BLaER1 (cell line): ENCODE measurements at regions not wholly inside any gene's neighbourhood (a gene's known extent, or its start where the extent isn't known, plus 50 kb on each side); places are given as distances from the start of the nearest gene placed in this dataset.
"Not testable (repeated sequence)": the region's sequence is repeated elsewhere in the genome, so short reads cannot be mapped to it uniquely, and the experiment has no call there.

ENCODE experiments used
- H3K27ac ChIP-seq: shearing (Covaris generic); formaldehyde crosslinking; 2 replicates; pipeline ENCODE4 v1.8.1; 2022
- H3K27me3 ChIP-seq: shearing (Covaris generic); formaldehyde crosslinking; 2 replicates; pipeline ENCODE4 v1.8.1; 2022
- H3K36me3 ChIP-seq: shearing (Covaris generic); formaldehyde crosslinking; 2 replicates; pipeline ENCODE4 v1.8.1; 2022
- H3K4me1 ChIP-seq: shearing (Covaris generic); formaldehyde crosslinking; 2 replicates; pipeline ENCODE4 v1.8.1; 2022
- H3K4me2 ChIP-seq: shearing (Covaris generic); formaldehyde crosslinking; 2 replicates; pipeline ENCODE4 v1.8.1; 2022
- H3K4me3 ChIP-seq: shearing (Covaris generic); formaldehyde crosslinking; 2 replicates; pipeline ENCODE4 v1.8.1; 2022
- H3K9ac ChIP-seq: shearing (Covaris generic); formaldehyde crosslinking; 2 replicates; pipeline ENCODE4 v1.8.1; 2022
- H3K9me3 ChIP-seq: shearing (Covaris generic); formaldehyde crosslinking; 2 replicates; pipeline ENCODE4 v1.8.1; 2022
- H4K20me1 ChIP-seq: shearing (Covaris generic); formaldehyde crosslinking; 2 replicates; pipeline ENCODE4 v1.8.1; 2022
- Cebpa-rat ChIP-seq: shearing (Covaris generic); IDR thresholded peaks from 2 replicates; pipeline ENCODE4 v1.8.1; 2022

DNA sequence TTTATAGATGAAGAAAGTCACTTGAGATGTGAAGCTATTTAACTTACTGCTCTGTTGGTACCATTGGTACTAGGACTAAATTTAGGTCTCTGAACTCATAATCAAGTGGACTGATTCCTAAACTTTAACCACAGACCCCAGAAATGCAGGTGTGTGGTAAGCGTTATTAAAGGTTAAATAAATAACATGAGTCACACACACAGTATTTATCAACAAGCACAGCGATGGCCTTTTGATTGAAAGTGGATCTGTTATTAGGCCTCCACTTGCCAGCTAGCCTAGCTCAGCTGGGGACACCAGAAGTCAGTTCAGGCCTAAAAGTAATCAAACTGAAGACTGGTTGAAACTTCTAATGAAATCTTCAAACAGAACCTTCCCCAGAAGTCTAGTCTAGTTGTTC, 161.3 kb upstream of the DPP10 start:
- Histone ChIP-seq H3K4me2 (no peak overlapping the region), H3K36me3 (no peaks in the 10 kb centered on the region), H3K27me3 (no peaks in the 10 kb centered on the region), H3K4me3 (no peak overlapping the region), H3K27ac (no peak overlapping the region), H3K9ac (no peak overlapping the region), H3K4me1 (no peaks in the 10 kb centered on the region; the same call in 1 of the 2 replicates), H4K20me1 (no peaks in the 10 kb centered on the region), H3K9me3 (peaks cover 6% of the 10 kb centered on the region; the same call in 1 of the 2 replicates)
- TF ChIP-seq Cebpa-rat, result no peak

DNA sequence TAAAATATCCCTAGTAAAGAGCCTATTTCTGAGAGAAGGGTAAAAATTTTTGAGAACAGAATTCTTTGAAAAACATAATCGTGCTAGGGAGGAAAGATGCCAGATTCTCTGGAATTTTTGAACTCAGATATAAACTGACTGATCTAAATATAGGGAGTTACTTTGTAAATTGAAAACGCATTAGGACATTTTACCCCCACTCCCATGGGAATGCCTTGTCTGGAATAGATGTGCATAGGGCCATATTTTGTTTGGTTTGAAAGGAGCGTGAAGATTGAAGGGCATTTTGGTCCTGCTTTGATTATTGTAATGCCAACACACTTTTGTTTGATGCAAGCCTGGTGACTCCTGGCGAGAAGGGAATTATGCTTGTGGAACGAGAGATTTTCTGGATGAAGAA, 158.7 kb upstream of the DPP10 start:
- Histone ChIP-seq H3K27ac (no peak overlapping the region), H3K9ac (no peak overlapping the region), H3K36me3 (no peaks in the 10 kb centered on the region), H3K4me1 (no peaks in the 10 kb centered on the region; the same call in 1 of the 2 replicates), H4K20me1 (no peaks in the 10 kb centered on the region), H3K4me2 (no peak overlapping the region), H3K4me3 (no peak overlapping the region), H3K27me3 (no peaks in the 10 kb centered on the region), H3K9me3 (no peaks in the 10 kb centered on the region)
- no peak for TF ChIP-seq Cebpa-rat

DNA sequence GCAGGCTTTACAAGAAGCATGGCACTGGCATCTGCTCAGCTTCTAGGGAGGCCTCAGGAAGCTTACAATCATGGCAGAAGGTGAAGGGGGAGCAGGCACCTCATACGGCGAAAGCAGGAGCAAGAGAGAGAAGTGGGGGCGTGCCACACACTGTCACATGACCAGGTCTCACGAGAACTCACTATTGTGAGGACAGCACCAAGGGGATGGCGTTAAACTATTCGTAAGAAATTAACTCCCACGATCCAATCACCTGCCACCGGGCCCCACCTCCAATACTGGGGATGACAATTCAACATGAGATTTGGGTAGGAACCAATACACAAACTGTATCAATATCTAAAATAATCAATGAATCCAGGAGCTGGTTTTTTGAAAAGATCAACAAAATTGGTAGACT, 156.0 kb upstream of the DPP10 start:
- H4K20me1 ChIP-seq, result no peaks in the 10 kb centered on the region
- H3K4me1 ChIP-seq, result no peaks in the 10 kb centered on the region; the same call in 1 of the 2 replicates
- no peaks in the 10 kb centered on the region for H3K27me3 ChIP-seq
- no peak overlapping the region for H3K27ac ChIP-seq
- H3K9ac ChIP-seq, result no peak overlapping the region
- no peak for TF ChIP-seq Cebpa-rat
- no peaks in the 10 kb centered on the region for H3K36me3 ChIP-seq
- no peaks in the 10 kb centered on the region for H3K9me3 ChIP-seq
- H3K4me2 ChIP-seq, result no peak overlapping the region
- H3K4me3 ChIP-seq, result no peak overlapping the region

DNA sequence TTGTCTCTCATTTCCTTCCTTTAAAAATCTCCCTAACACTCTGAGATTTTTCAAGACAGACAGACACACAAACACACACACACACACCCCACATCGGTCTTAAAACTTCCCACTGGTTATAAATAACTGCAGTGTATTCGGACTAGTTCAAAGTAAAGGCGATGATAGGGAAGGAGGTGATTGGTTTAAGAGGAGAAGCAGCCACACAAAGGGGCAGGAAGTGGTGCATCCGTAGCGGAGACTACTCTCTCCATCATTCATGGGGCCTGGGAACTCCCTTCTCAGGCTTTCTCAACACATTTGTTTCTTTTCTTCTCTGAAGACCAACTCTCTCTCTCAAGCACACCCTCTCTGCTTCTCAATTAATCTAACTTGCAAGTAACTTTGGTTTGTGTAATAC, 149.1 kb upstream of the DPP10 start:
- no peak for TF ChIP-seq Cebpa-rat
- no peaks in the 10 kb centered on the region for H3K4me1 ChIP-seq
- H3K4me3 ChIP-seq, result no peak overlapping the region
- no peak overlapping the region for H3K9ac ChIP-seq
- no peaks in the 10 kb centered on the region for H4K20me1 ChIP-seq
- no peaks in the 10 kb centered on the region for H3K36me3 ChIP-seq
- no peak overlapping the region for H3K4me2 ChIP-seq
- H3K27me3 ChIP-seq, result no peaks in the 10 kb centered on the region
- H3K9me3 ChIP-seq, result no peaks in the 10 kb centered on the region
- no peak overlapping the region for H3K27ac ChIP-seq

GRCh38 chr2:114294741-114295140, 147.7 kb upstream of the DPP10 start:
- Histone ChIP-seq H3K27me3 (no peaks in the 10 kb centered on the region), H3K4me3 (no peak overlapping the region), H4K20me1 (no peaks in the 10 kb centered on the region), H3K4me1 (no peaks in the 10 kb centered on the region), H3K36me3 (no peaks in the 10 kb centered on the region), H3K4me2 (no peak overlapping the region), H3K27ac (no peak overlapping the region), H3K9me3 (no peaks in the 10 kb centered on the region), H3K9ac (no peak overlapping the region)
- TF ChIP-seq Cebpa-rat, result no peak

- H3K27me3 ChIP-seq, H3K9me3 ChIP-seq, H3K4me2 ChIP-seq, H3K4me3 ChIP-seq, H3K9ac ChIP-seq, H3K27ac ChIP-seq, H3K4me1 ChIP-seq, H3K36me3 ChIP-seq, H4K20me1 ChIP-seq: not testable (repeated sequence)
Observed at GRCh38 chr2:114300351-114300750, 142.1 kb upstream of the DPP10 start.

- no peak overlapping the region for H3K9ac ChIP-seq
- H3K36me3 ChIP-seq, result no peaks in the 10 kb centered on the region
- H3K4me3 ChIP-seq, result no peak overlapping the region
- H3K4me1 ChIP-seq, result no peaks in the 10 kb centered on the region
- no peak overlapping the region for H3K27ac ChIP-seq
- H3K27me3 ChIP-seq, result no peaks in the 10 kb centered on the region
- H3K4me2 ChIP-seq, result no peak overlapping the region
- H3K9me3 ChIP-seq, result no peaks in the 10 kb centered on the region
- no peaks in the 10 kb centered on the region for H4K20me1 ChIP-seq
- TF ChIP-seq Cebpa-rat, result no peak
Observed at GRCh38 chr2:114316532-114317300, 125.7 kb upstream of the DPP10 start.

DNA sequence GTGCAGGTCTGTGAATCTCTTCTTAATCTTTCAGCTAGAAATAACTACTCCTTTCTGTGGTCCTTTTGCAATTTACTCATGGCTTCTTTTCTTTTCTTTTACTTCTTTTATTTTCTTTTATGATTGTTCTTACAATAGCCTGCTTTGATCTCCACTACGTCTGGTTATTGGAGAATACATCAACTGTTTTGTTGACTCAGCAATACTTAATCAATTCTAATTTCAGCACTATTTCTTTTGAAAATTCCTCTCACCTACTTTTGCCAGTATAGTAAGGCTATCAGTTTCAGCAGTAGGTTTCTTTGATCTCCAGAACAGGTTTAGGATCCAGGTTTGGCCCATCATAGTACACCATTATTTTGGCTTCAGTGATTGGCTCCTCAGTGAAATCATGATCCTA, 111.8 kb upstream of the DPP10 start:
- H3K4me2 ChIP-seq, result no peak overlapping the region
- no peaks in the 10 kb centered on the region for H3K36me3 ChIP-seq
- no peak overlapping the region for H3K27ac ChIP-seq
- H3K9ac ChIP-seq, result no peak overlapping the region
- H3K27me3 ChIP-seq, result no peaks in the 10 kb centered on the region
- H3K4me3 ChIP-seq, result no peak overlapping the region
- H3K4me1 ChIP-seq, result no peaks in the 10 kb centered on the region
- H4K20me1 ChIP-seq, result no peaks in the 10 kb centered on the region
- H3K9me3 ChIP-seq, result no peaks in the 10 kb centered on the region
- no peak for TF ChIP-seq Cebpa-rat

- Histone ChIP-seq H3K27ac (no peak overlapping the region), H3K4me2 (no peak overlapping the region), H3K36me3 (no peaks in the 10 kb centered on the region), H3K4me3 (no peak overlapping the region), H3K27me3 (no peaks in the 10 kb centered on the region), H3K9me3 (no peaks in the 10 kb centered on the region), H3K9ac (no peak overlapping the region), H4K20me1 (no peaks in the 10 kb centered on the region), H3K4me1 (no peaks in the 10 kb centered on the region)
- TF ChIP-seq Cebpa-rat, result no peak
Observed at GRCh38 chr2:114331934-114332333, 110.5 kb upstream of the DPP10 start.

GRCh38 chr2:114345246-114345645, 97.2 kb upstream of the DPP10 start:
- TF ChIP-seq Cebpa-rat, result no peak
- Histone ChIP-seq H3K9ac (no peak overlapping the region), H3K27me3 (no peaks in the 10 kb centered on the region), H4K20me1 (no peaks in the 10 kb centered on the region), H3K4me3 (no peak overlapping the region), H3K9me3 (no peaks in the 10 kb centered on the region), H3K4me2 (no peak overlapping the region), H3K4me1 (no peaks in the 10 kb centered on the region), H3K36me3 (no peaks in the 10 kb centered on the region), H3K27ac (no peak overlapping the region)

DNA sequence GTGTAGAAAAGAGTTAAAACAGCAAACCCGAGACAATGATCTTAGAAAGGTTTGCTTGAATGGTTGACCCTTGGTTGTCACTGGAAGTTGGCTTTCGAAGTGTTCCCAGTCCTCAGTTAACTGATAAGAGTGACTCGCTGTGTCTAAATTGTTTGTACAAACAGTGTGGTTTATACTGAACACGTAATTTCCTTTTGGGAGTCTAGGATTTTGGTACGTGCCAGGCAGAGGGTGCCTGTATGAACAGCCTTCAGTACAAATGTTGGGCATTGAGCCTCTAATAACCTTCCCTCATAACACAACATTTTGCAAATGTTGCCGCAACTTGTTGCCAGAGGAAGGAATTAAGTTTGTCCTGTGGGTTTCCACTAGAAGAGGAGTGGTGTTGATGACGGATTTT, 95.8 kb upstream of the DPP10 start:
- no peak overlapping the region for H3K27ac ChIP-seq
- H3K4me1 ChIP-seq, result no peaks in the 10 kb centered on the region
- H3K4me3 ChIP-seq, result no peak overlapping the region
- H3K4me2 ChIP-seq, result no peak overlapping the region
- no peaks in the 10 kb centered on the region for H3K36me3 ChIP-seq
- H4K20me1 ChIP-seq, result no peaks in the 10 kb centered on the region
- H3K9ac ChIP-seq, result no peak overlapping the region
- no peaks in the 10 kb centered on the region for H3K27me3 ChIP-seq
- no peak for TF ChIP-seq Cebpa-rat
- no peaks in the 10 kb centered on the region for H3K9me3 ChIP-seq
